ENCODE measurements at regions not wholly inside any gene's neighbourhood (a gene's known extent, or its start where the extent isn't known, plus 50 kb on each side); places are given as distances from the start of the nearest gene placed in this dataset.

- Mint-ChIP-seq H3K36me3 (ENCODE audit: low read depth) (no peaks in the 10 kb centered on the region), H3K27ac (no peak overlapping the region), H3K4me1 (ENCODE audit: low read depth) (no peaks in the 10 kb centered on the region), H3K4me3 (no peak overlapping the region), H3K9me3 (no peaks in the 10 kb centered on the region), H3K27me3 (ENCODE audit: low read depth) (no peaks in the 10 kb centered on the region)
- DNase-seq: no peak
- CTCF ChIA-PET: no interaction called here
- intact Hi-C loops (cut with micrococcal nuclease): no loop called here
These were observed 363.5 kb downstream of the BCKDHB start for GRCh38 chr6:80469977-80470376.

- Mint-ChIP-seq H3K4me3 (no peak overlapping the region), H3K36me3 (ENCODE audit: low read depth) (no peaks in the 10 kb centered on the region)
These were observed 361.9 kb downstream of the BCKDHB start for GRCh38 chr6:80468398-80468797.

GRCh38 chr6:80467408-80467807 is 360.9 kb downstream of the BCKDHB start:
- no peak for DNase-seq
- intact Hi-C loops (cut with micrococcal nuclease): no loop called here
- H3K4me1 Mint-ChIP-seq (ENCODE audit: low read depth): no peaks in the 10 kb centered on the region
- no peak overlapping the region for H3K27ac Mint-ChIP-seq
- no peak overlapping the region for H3K4me3 Mint-ChIP-seq
- CTCF ChIA-PET: no interaction called here
- no peaks in the 10 kb centered on the region for H3K27me3 Mint-ChIP-seq (ENCODE audit: low read depth)
- no peaks in the 10 kb centered on the region for H3K36me3 Mint-ChIP-seq (ENCODE audit: low read depth)
- H3K9me3 Mint-ChIP-seq: no peaks in the 10 kb centered on the region

More at GRCh38 chr6:80468398-80468797, 361.9 kb downstream of the BCKDHB start:
- H3K27ac Mint-ChIP-seq: no peak overlapping the region
- CTCF ChIA-PET: no interaction called here
- intact Hi-C loops (cut with micrococcal nuclease): no loop called here
- H3K27me3 Mint-ChIP-seq (ENCODE audit: low read depth): no peaks in the 10 kb centered on the region
- DNase-seq: no peak
- no peaks in the 10 kb centered on the region for H3K4me1 Mint-ChIP-seq (ENCODE audit: low read depth)
- no peaks in the 10 kb centered on the region for H3K9me3 Mint-ChIP-seq

GRCh38 chr6:80466981-80467380 is 360.5 kb downstream of the BCKDHB start:
- H3K9me3 Mint-ChIP-seq: no peaks in the 10 kb centered on the region
- no peaks in the 10 kb centered on the region for H3K27me3 Mint-ChIP-seq (ENCODE audit: low read depth)
- CTCF ChIA-PET: no interaction called here
- H3K27ac Mint-ChIP-seq: no peak overlapping the region
- no peak overlapping the region for H3K4me3 Mint-ChIP-seq
- no peak for DNase-seq
- no peaks in the 10 kb centered on the region for H3K4me1 Mint-ChIP-seq (ENCODE audit: low read depth)
- intact Hi-C loops (cut with micrococcal nuclease): no loop called here
- H3K36me3 Mint-ChIP-seq (ENCODE audit: low read depth): no peaks in the 10 kb centered on the region

- H3K27me3 Mint-ChIP-seq (ENCODE audit: low read depth): no peaks in the 10 kb centered on the region
- no peaks in the 10 kb centered on the region for H3K9me3 Mint-ChIP-seq
- intact Hi-C loops (cut with micrococcal nuclease): no loop called here
- H3K4me1 Mint-ChIP-seq (ENCODE audit: low read depth): no peaks in the 10 kb centered on the region
- no peaks in the 10 kb centered on the region for H3K36me3 Mint-ChIP-seq (ENCODE audit: low read depth)
- no peak for DNase-seq
- no peak overlapping the region for H3K4me3 Mint-ChIP-seq
- no peak overlapping the region for H3K27ac Mint-ChIP-seq
- CTCF ChIA-PET: no interaction called here
These were observed 359.0 kb downstream of the BCKDHB start for GRCh38 chr6:80465513-80465912.

GRCh38 chr6:80464901-80465300 is 358.4 kb downstream of the BCKDHB start:
- intact Hi-C loops (cut with micrococcal nuclease): no loop called here
- H3K36me3 Mint-ChIP-seq (ENCODE audit: low read depth): no peaks in the 10 kb centered on the region
- no peak for DNase-seq
- H3K4me3 Mint-ChIP-seq: no peak overlapping the region
- no peaks in the 10 kb centered on the region for H3K4me1 Mint-ChIP-seq (ENCODE audit: low read depth)
- H3K9me3 Mint-ChIP-seq: no peaks in the 10 kb centered on the region
- H3K27ac Mint-ChIP-seq: no peak overlapping the region
- no peaks in the 10 kb centered on the region for H3K27me3 Mint-ChIP-seq (ENCODE audit: low read depth)
- CTCF ChIA-PET: no interaction called here

GRCh38 chr6:80463197-80463596 is 356.7 kb downstream of the BCKDHB start:
- H3K27ac Mint-ChIP-seq: no peak overlapping the region
- intact Hi-C loops (cut with micrococcal nuclease): no loop called here
- no peaks in the 10 kb centered on the region for H3K36me3 Mint-ChIP-seq (ENCODE audit: low read depth)
- H3K4me3 Mint-ChIP-seq: no peak overlapping the region
- no peaks in the 10 kb centered on the region for H3K27me3 Mint-ChIP-seq (ENCODE audit: low read depth)
- H3K9me3 Mint-ChIP-seq: no peaks in the 10 kb centered on the region
- DNase-seq: no peak
- no peaks in the 10 kb centered on the region for H3K4me1 Mint-ChIP-seq (ENCODE audit: low read depth)
- CTCF ChIA-PET: no interaction called here

GRCh38 chr6:80460257-80460865 is 353.9 kb downstream of the BCKDHB start:
- Mint-ChIP-seq H3K4me3 (no peak overlapping the region), H3K4me1 (ENCODE audit: low read depth) (no peaks in the 10 kb centered on the region), H3K27ac (no peak overlapping the region), H3K36me3 (ENCODE audit: low read depth) (no peaks in the 10 kb centered on the region), H3K9me3 (no peaks in the 10 kb centered on the region), H3K27me3 (ENCODE audit: low read depth) (no peaks in the 10 kb centered on the region)
- CTCF ChIA-PET: no interaction called here
- no peak for DNase-seq
- intact Hi-C loops (cut with micrococcal nuclease): no loop called here

- Mint-ChIP-seq H3K27me3 (ENCODE audit: low read depth) (no peaks in the 10 kb centered on the region), H3K27ac (no peak overlapping the region), H3K4me3 (no peak overlapping the region), H3K4me1 (ENCODE audit: low read depth) (no peaks in the 10 kb centered on the region), H3K9me3 (no peaks in the 10 kb centered on the region), H3K36me3 (ENCODE audit: low read depth) (no peaks in the 10 kb centered on the region)
- intact Hi-C loops (cut with micrococcal nuclease): no loop called here
- no peak for DNase-seq
- CTCF ChIA-PET: no interaction called here
These were observed 351.0 kb downstream of the BCKDHB start for GRCh38 chr6:80457439-80457933.

- CTCF ChIA-PET: no interaction called here
- H3K27me3 Mint-ChIP-seq (ENCODE audit: low read depth): no peaks in the 10 kb centered on the region
- intact Hi-C loops (cut with micrococcal nuclease): no loop called here
These were observed 350.4 kb downstream of the BCKDHB start for GRCh38 chr6:80456724-80457438.

GRCh38 chr6:80454661-80455365 is 348.3 kb downstream of the BCKDHB start:
- H3K36me3 Mint-ChIP-seq (ENCODE audit: low read depth): no peaks in the 10 kb centered on the region
- no peaks in the 10 kb centered on the region for H3K4me1 Mint-ChIP-seq (ENCODE audit: low read depth)
- DNase-seq: no peak
- CTCF ChIA-PET: no interaction called here
- no peaks in the 10 kb centered on the region for H3K27me3 Mint-ChIP-seq (ENCODE audit: low read depth)
- H3K9me3 Mint-ChIP-seq: no peaks in the 10 kb centered on the region
- H3K27ac Mint-ChIP-seq: no peak overlapping the region
- H3K4me3 Mint-ChIP-seq: no peak overlapping the region
- intact Hi-C loops (cut with micrococcal nuclease): no loop called here

More at GRCh38 chr6:80456724-80457438, 350.4 kb downstream of the BCKDHB start:
- DNase-seq: no peak
- Mint-ChIP-seq H3K9me3 (no peaks in the 10 kb centered on the region), H3K4me3 (no peak overlapping the region), H3K36me3 (ENCODE audit: low read depth) (no peaks in the 10 kb centered on the region), H3K4me1 (ENCODE audit: low read depth) (no peaks in the 10 kb centered on the region), H3K27ac (no peak overlapping the region)

- Mint-ChIP-seq H3K27me3 (ENCODE audit: low read depth) (no peaks in the 10 kb centered on the region), H3K4me3 (no peak overlapping the region), H3K4me1 (ENCODE audit: low read depth) (no peaks in the 10 kb centered on the region), H3K9me3 (no peaks in the 10 kb centered on the region), H3K36me3 (ENCODE audit: low read depth) (no peaks in the 10 kb centered on the region), H3K27ac (no peak overlapping the region)
- intact Hi-C loops (cut with micrococcal nuclease): no loop called here
- CTCF ChIA-PET: no interaction called here
- DNase-seq: no peak
These were observed 347.7 kb downstream of the BCKDHB start for GRCh38 chr6:80454197-80454596.

- no peak for DNase-seq
- intact Hi-C loops (cut with micrococcal nuclease): no loop called here
- Mint-ChIP-seq H3K4me3 (no peak overlapping the region), H3K4me1 (ENCODE audit: low read depth) (no peaks in the 10 kb centered on the region), H3K9me3 (no peaks in the 10 kb centered on the region), H3K27ac (no peak overlapping the region), H3K36me3 (ENCODE audit: low read depth) (no peaks in the 10 kb centered on the region), H3K27me3 (ENCODE audit: low read depth) (no peaks in the 10 kb centered on the region)
- CTCF ChIA-PET: no interaction called here
These were observed 343.3 kb downstream of the BCKDHB start for GRCh38 chr6:80449726-80450125.
